ENCODE measurements at regions not wholly inside any gene's neighbourhood (a gene's known extent, or its start where the extent isn't known, plus 50 kb on each side); places are given as distances from the start of the nearest gene placed in this dataset.

GRCh38 chr5:77569409-77569808 lies 69.1 kb downstream of the OTP start:
- intact Hi-C loops (cut with micrococcal nuclease): loop anchor here (10.0 kb wide), 1 partner anchor 725 kb away; the partner anchor contains the start of gene AP3B1
- no peak overlapping the region for H3K27ac Mint-ChIP-seq

DNA sequence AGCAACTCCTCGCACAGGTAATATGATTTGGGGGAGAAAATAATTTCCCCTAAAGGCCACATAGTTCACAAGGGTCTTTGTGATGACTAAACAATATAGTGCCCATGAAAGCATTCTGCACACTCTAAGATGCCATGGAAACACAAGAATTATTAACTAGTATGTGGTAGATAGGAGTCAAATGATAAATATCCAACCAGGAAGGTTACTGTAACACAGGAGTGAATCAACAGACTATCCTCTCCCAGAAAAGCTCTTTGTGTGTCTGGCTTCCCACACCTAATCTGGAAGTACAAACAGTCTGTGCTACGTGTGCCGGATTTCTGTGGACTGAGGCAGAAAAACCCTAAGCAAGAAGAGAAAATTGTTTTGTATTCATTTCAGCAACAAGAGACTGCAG lies 70.0 kb downstream of the OTP start:
- Mint-ChIP-seq H3K9me3 (no peaks in the 10 kb centered on the region), H3K4me1 (no peaks in the 10 kb centered on the region), H3K27me3 (peaks cover 8% of the 10 kb centered on the region), H3K36me3 (ENCODE audit: low read depth) (no peaks in the 10 kb centered on the region), H3K4me3 (no peak overlapping the region), H3K27ac (no peak overlapping the region)
- intact Hi-C loops (cut with micrococcal nuclease): loop anchor here (10.0 kb wide), 1 partner anchor 726 kb away; the partner anchor contains the start of gene AP3B1
- DNase-seq: no peak

More at GRCh38 chr5:77569409-77569808, 69.1 kb downstream of the OTP start:
- Mint-ChIP-seq H3K4me3 (no peak overlapping the region), H3K9me3 (no peaks in the 10 kb centered on the region), H3K36me3 (ENCODE audit: low read depth) (no peaks in the 10 kb centered on the region), H3K27me3 (peaks cover 10% of the 10 kb centered on the region), H3K4me1 (no peaks in the 10 kb centered on the region)
- DNase-seq: no peak

GRCh38 chr5:77568082-77568481 lies 70.4 kb downstream of the OTP start:
- no peaks in the 10 kb centered on the region for H3K36me3 Mint-ChIP-seq (ENCODE audit: low read depth)
- H3K27me3 Mint-ChIP-seq: peaks cover 8% of the 10 kb centered on the region
- DNase-seq: no peak
- H3K4me1 Mint-ChIP-seq: no peaks in the 10 kb centered on the region
- no peak overlapping the region for H3K27ac Mint-ChIP-seq
- no peak overlapping the region for H3K4me3 Mint-ChIP-seq
- H3K9me3 Mint-ChIP-seq: no peaks in the 10 kb centered on the region
- intact Hi-C loops (cut with micrococcal nuclease): loop anchor here (10.0 kb wide), 1 partner anchor 727 kb away; the partner anchor contains the start of gene AP3B1

DNA sequence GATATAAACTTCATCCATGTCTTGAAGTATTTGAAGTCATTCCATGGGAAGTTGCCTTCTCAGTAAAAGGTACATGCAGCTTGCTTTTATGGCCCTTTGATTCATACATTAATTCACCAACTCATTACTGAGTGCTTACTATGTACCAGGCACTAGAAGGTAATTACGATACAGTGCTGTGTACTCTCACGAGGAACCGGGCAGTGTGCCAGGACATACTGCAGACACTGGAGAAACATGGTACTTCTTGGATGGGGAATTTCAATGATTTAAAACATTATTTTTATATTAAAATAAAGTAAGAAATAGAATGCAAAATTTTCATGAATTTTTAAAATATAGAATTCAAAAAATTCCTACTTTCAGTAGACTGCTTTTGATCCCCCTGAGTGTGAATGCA lies 71.4 kb upstream of the WDR41 start:
- no peaks in the 10 kb centered on the region for H3K4me1 Mint-ChIP-seq
- H3K27ac Mint-ChIP-seq: no peak overlapping the region
- no peaks in the 10 kb centered on the region for H3K36me3 Mint-ChIP-seq (ENCODE audit: low read depth)
- H3K9me3 Mint-ChIP-seq: no peaks in the 10 kb centered on the region
- intact Hi-C loops (cut with micrococcal nuclease): loop anchor here (10.0 kb wide), 1 partner anchor 731 kb away; the partner anchor contains the start of gene AP3B1
- H3K4me3 Mint-ChIP-seq: no peak overlapping the region
- DNase-seq: no peak
- H3K27me3 Mint-ChIP-seq: peaks cover 10% of the 10 kb centered on the region

- Mint-ChIP-seq H3K9me3 (no peaks in the 10 kb centered on the region), H3K36me3 (ENCODE audit: low read depth) (no peaks in the 10 kb centered on the region), H3K4me1 (no peaks in the 10 kb centered on the region), H3K27ac (no peak overlapping the region), H3K4me3 (no peak overlapping the region), H3K27me3 (peaks cover 16% of the 10 kb centered on the region)
- intact Hi-C loops (cut with micrococcal nuclease): loop anchor here (10.0 kb wide), 1 partner anchor 733 kb away; the partner anchor contains the start of gene AP3B1
- DNase-seq: no peak
Measured at GRCh38 chr5:77561965-77562364, 69.8 kb upstream of the WDR41 start.

- no peaks in the 10 kb centered on the region for H3K36me3 Mint-ChIP-seq (ENCODE audit: low read depth)
- no peaks in the 10 kb centered on the region for H3K4me1 Mint-ChIP-seq
- DNase-seq: no peak
- H3K27ac Mint-ChIP-seq: no peak overlapping the region
- H3K9me3 Mint-ChIP-seq: no peaks in the 10 kb centered on the region
- intact Hi-C loops (cut with micrococcal nuclease): loop anchor here (10.0 kb wide), 1 partner anchor 734 kb away; the partner anchor contains the start of gene AP3B1
- H3K27me3 Mint-ChIP-seq: peaks cover 17% of the 10 kb centered on the region
- no peak overlapping the region for H3K4me3 Mint-ChIP-seq
Measured at GRCh38 chr5:77560677-77561263, 68.7 kb upstream of the WDR41 start.

GRCh38 chr5:77558266-77558665 lies 66.2 kb upstream of the WDR41 start:
- intact Hi-C loops (cut with micrococcal nuclease): no loop called here
- no peaks in the 10 kb centered on the region for H3K36me3 Mint-ChIP-seq (ENCODE audit: low read depth)
- no peak overlapping the region for H3K27ac Mint-ChIP-seq
- H3K4me3 Mint-ChIP-seq: no peak overlapping the region
- DNase-seq: no peak
- H3K9me3 Mint-ChIP-seq: no peaks in the 10 kb centered on the region
- H3K4me1 Mint-ChIP-seq: no peaks in the 10 kb centered on the region
- peaks cover 19% of the 10 kb centered on the region for H3K27me3 Mint-ChIP-seq

DNA sequence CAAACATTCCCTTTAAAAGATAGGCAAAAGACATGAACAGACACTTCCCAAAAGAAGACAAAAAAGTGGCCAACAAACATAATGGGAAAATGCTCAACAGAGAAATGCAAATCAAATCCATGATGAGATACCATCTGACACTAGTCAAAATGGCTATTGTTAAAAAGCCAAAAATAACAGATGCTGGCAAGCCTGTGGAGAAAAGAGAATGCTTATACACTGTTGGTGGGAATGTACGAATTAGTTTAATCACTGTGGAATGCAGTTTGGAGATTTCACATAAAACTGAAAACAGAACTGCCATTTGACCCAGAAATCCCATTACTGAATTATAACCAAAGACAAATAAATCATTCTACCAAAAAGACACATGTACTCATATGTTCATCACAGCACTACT lies 58.3 kb upstream of the WDR41 start:
- Mint-ChIP-seq H3K27me3 (peaks cover 9% of the 10 kb centered on the region), H3K9me3 (peaks cover 5% of the 10 kb centered on the region), H3K4me3 (no peak overlapping the region), H3K4me1 (no peaks in the 10 kb centered on the region), H3K27ac (no peak overlapping the region), H3K36me3 (ENCODE audit: low read depth) (no peaks in the 10 kb centered on the region)
- intact Hi-C loops (cut with micrococcal nuclease): no loop called here
- DNase-seq: no peak

DNA sequence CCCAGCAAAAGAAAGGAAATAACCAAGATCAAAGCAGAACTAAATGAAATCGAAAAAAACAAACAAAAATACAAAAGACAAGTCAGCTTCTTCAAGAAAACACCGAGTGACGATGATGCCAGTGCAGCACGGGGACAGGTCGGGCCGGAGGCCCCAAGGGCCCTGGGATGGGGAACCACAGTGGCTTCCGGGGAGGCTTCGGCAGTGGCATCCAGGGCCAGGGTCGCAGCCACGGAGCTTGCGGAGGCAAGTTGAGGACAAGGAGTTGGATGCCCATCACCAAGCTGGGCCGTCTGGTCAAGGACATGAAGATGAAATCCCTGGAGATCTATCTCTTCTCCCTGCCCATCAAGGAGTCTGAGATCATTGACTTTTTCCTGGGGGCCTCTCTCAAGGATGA lies 53.2 kb upstream of the WDR41 start:
- H3K4me1 Mint-ChIP-seq: no peaks in the 10 kb centered on the region
- no peak overlapping the region for H3K27ac Mint-ChIP-seq
- DNase-seq: no peak
- intact Hi-C loops (cut with micrococcal nuclease): no loop called here
- H3K9me3 Mint-ChIP-seq: peaks cover 9% of the 10 kb centered on the region
- H3K36me3 Mint-ChIP-seq (ENCODE audit: low read depth): no peaks in the 10 kb centered on the region
- peaks cover 8% of the 10 kb centered on the region for H3K27me3 Mint-ChIP-seq
- H3K4me3 Mint-ChIP-seq: no peak overlapping the region
